Choroid plexus epithelial cell (primary cell): ENCODE measurements at regions not wholly inside any gene's neighbourhood (a gene's known extent, or its start where the extent isn't known, plus 50 kb on each side); places are given as distances from the start of the nearest gene placed in this dataset.
A peak's percentile ranks its signal among the peaks of the same experiment; 100 is the strongest.
"Not testable (repeated sequence)": the region's sequence is repeated elsewhere in the genome, so short reads cannot be mapped to it uniquely, and the experiment has no call there.

Experiments
- DNase-seq: peaks from one replicate; pipeline ENCODE4 v3.0.0-alpha.2; 2010; ENCODE audit warnings: low read depth
- H3K4me3 ChIP-seq: 2 replicates; pipeline ENCODE4 v1.5.1; 2011; ENCODE audit warnings: low read depth, mild to moderate bottlenecking, control low read depth, low read length, moderate library complexity
- TF ChIP-seq, protein P1 (sequence below): conservative IDR thresholded peaks from 2 replicates; pipeline ENCODE4 v1.5.1; 2011; ENCODE audit warnings: low read depth, mild to moderate bottlenecking, control low read depth, inconsistent platforms, low read length, moderate library complexity

DNA sequence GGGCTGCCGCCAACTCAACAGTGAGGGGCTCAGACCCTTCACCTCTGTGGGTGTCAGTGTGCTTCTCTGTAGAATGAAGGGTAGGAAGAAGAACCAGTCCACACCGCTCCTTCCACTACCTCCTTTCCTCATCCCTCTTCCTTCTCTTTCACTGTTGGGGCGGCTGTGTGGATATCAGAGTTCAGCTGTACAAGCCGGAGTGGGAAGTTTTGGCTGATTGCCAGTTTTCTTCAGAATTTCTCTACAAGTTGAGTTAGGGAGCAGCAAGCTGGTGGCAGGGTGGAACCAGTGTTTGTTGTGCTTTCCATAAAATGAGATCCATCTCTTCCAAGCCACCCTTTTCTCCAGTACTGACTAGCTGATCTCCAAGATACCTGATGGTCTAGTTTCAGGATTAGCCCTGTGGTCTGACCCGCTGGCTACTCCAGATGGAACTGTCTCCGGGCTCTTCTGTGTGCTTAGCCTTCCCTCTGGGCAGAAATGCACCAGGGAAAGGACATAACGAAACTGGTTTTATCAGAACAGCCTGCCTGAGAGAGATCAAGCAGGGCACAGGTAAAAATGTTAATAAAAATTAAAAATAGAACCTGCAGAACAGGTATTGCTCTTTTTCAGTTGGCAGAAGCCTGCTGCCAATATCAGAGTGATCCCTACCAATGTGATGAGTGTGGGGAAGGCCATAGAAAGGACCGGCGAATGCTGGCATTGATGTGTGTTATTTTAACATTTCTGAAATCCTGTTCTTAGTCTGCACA lies 169.9 kb upstream of the TSC22D2 start:
- H3K4me3 ChIP-seq, result no peak overlapping the region
- TF ChIP-seq, protein P1, sequence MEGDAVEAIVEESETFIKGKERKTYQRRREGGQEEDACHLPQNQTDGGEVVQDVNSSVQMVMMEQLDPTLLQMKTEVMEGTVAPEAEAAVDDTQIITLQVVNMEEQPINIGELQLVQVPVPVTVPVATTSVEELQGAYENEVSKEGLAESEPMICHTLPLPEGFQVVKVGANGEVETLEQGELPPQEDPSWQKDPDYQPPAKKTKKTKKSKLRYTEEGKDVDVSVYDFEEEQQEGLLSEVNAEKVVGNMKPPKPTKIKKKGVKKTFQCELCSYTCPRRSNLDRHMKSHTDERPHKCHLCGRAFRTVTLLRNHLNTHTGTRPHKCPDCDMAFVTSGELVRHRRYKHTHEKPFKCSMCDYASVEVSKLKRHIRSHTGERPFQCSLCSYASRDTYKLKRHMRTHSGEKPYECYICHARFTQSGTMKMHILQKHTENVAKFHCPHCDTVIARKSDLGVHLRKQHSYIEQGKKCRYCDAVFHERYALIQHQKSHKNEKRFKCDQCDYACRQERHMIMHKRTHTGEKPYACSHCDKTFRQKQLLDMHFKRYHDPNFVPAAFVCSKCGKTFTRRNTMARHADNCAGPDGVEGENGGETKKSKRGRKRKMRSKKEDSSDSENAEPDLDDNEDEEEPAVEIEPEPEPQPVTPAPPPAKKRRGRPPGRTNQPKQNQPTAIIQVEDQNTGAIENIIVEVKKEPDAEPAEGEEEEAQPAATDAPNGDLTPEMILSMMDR, result no peak
- no peak for DNase-seq

DNA sequence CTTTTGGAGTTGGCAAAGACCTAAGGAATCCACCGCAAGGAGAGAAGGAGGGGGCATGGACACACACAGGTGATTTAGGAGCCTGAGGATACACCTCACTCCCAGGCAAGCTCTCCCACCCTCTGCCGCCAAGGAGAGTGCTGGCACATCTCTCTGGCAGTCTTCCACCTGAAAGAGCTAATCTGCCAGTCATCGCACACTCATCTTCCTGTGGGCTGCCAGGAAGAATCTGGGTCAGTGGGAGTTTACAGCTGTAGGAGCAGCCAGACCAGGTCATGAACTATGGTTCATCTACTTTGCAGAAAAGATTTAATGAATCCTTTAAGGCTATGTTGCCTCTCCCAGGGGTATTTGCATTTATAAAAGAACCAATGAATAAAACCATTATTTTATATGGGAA lies 170.6 kb upstream of the TSC22D2 start:
- H3K4me3 ChIP-seq, result no peak overlapping the region
- TF ChIP-seq, protein P1, result no peak
- peak; percentile 20 for DNase-seq

DNA sequence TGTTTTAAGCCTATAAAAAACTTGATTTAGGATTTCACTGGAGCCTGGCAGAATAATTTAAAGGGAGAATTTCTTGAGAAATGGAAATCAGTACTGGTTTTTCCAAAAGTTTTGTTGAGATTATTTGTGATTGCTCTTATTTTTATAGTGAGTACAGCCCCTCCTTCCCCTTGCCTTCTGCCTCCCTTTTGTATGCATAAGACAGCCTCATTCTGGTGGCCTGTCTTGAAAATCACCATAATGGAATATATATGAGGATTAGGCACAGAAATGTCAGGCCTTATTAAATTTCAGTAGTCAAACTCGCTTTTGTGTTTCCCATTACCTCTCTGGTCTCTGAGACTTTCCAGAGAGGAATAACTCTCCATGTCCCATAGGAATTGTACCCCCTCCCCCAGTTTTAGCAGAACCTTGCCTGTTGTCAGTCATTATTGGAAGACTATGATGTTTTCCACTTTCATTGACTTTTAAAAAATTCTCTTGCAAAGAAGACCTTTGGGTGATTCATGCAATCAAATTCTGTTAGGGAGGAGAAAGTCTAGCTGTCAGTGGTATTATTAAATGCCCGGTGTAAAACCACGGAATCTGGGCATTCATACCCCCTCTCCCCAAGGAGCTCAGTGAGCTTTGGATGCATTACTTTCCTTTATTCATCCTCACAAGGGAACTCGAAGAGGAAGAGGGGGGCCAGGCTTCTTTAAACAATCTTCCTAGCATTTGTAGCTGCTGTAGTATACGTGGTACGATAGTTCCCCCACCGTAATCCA lies 171.6 kb upstream of the TSC22D2 start:
- TF ChIP-seq, protein P1, result no peak
- H3K4me3 ChIP-seq, result no peak overlapping the region
- DNase-seq, result peak; percentile 19

DNA sequence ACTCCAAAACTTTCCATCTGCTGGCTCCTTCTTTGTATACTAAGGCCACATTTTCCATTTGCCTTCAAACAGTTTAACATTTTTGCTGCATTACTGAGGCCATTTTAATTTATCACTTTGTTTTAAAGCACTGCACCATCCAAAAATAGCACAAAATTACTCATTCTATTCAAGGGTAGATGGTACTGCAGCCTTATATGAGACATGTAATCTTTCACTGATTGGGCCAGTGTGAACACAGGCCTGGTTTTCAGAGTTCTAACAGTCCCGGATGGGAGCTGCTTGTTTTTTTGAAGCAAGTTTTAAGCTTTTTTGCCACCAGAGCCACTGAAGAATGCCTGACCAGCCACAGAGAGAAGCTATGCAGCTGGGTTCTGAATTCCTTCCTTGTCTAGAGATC lies 172.3 kb upstream of the TSC22D2 start:
- TF ChIP-seq, protein P1, result no peak
- DNase-seq, result peak; percentile 57
- H3K4me3 ChIP-seq, result no peak overlapping the region

DNA sequence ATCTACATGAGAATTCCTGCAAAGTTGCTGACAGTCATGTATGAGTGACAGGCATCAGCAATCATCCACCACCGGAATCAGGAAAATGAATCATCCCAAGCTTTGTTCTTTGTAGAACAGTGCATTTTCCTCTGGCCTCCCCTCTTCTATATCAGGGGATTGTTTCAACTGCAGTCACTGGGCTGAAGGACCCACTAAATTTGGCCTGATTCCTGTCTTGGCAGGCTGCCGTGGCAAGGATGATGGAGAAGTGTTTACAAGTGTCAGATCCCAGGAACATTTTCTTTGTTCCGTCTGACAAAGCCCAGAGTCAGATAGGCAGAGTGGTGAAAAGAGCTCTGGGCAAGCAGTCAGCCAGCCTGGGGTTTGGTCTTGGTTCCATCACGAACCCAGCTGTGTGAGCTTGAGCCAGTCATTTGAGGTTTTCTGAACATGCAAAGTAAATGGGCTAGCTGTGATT lies 175.1 kb upstream of the TSC22D2 start:
- TF ChIP-seq, protein P1, result no peak
- no peak for DNase-seq
- H3K4me3 ChIP-seq, result no peak overlapping the region

DNA sequence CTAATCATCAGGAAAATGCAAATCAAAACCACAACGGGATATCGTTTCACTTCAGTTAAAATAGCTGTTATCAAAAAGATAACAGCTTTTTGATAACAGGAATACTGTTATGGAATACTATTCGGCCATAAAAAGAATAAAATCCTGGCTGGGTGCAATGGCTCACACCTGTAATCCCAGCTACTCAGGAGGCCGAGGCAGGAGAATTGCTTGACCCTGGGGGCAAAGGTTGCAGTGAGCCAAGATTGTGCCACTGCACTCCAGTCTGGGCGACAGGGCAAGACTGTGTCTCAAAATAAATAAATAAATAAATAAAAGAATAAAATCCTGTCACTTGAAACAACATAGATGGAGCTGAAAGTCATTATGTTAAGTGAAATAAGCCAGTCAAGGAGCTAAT lies 178.1 kb upstream of the TSC22D2 start:
- DNase-seq, result no peak
- TF ChIP-seq, protein P1, result no peak
- no peak overlapping the region for H3K4me3 ChIP-seq

DNA sequence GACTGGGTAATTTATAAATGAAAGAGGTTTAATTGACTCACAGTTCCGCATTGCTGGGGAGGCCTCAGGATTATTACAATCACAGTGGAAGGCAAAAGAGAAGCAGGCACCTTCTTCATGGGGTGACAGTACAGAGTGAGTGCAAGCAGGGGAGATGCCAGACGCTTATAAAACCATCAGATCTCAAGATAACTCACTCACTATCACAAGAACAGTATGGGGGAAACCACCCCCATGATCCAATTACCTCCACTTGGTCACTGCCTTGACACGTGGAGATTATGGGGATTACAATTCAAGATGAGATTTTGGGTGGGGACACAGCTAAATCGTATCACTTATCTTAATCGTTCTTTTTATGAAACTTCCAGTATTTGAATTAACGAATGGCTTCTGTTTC lies 179.5 kb upstream of the TSC22D2 start:
- H3K4me3 ChIP-seq, DNase-seq: not testable (repeated sequence)
